ENCODE measurements at regions not wholly inside any gene's neighbourhood (a gene's known extent, or its start where the extent isn't known, plus 50 kb on each side); places are given as distances from the start of the nearest gene placed in this dataset.

- H3K79me2 ChIP-seq (ENCODE audit: insufficient read depth, low read length) = no peaks in the 10 kb centered on the region
- peaks cover 0 to 3% (median 0%) of the 10 kb centered on the region in 3 donors for H3K27me3 Mint-ChIP-seq (ENCODE audit: low read depth in 3 of 3)
- peaks cover 0 to 4% (median 0%) of the 10 kb centered on the region in 7 donors for H3K9me3 Mint-ChIP-seq
- no CpG with 5 or more reads among the region's 3 CpGs for WGBS (ENCODE audit: insufficient coverage)
- H4K20me1 ChIP-seq (ENCODE audit: insufficient read depth, low read length) = no peaks in the 10 kb centered on the region
- TF ChIP-seq CTCF (IDR thresholded peaks at IDR 0.05) = no peak
- no peak overlapping the region for H3K4me3 Mint-ChIP-seq
- no peaks in the 10 kb centered on the region for H3K9me3 ChIP-seq (replicated peaks in 1 of 2; ENCODE audit: control insufficient read depth in 1 of 2, insufficient read depth in 1 of 2, low read length in 2 of 2)
- H3K36me3 Mint-ChIP-seq = no peaks in the 10 kb centered on the region
- H3K36me3 ChIP-seq (replicated peaks in 1 of 2; ENCODE audit: control insufficient read depth in 1 of 2, insufficient read depth in 2 of 2, low read length in 2 of 2) = no peaks in the 10 kb centered on the region
- DNase-seq = no peak
- no peak overlapping the region for H3K27ac Mint-ChIP-seq
- no peak overlapping the region for H3K27ac ChIP-seq (ENCODE audit: low read depth in 1 of 2, low read length in 2 of 2)
- no peak overlapping the region for H3K4me3 ChIP-seq (replicated peaks in 1 of 3; ENCODE audit: low read depth in 2 of 3, low read length in 3 of 3)
- no peak overlapping the region for H2AFZ ChIP-seq (ENCODE audit: insufficient read depth, low read depth, low read length, poor library complexity, severe bottlenecking)
- intact Hi-C loops (cut with micrococcal nuclease) = no loop called here
- H3K9ac ChIP-seq (ENCODE audit: insufficient read depth, low read length, poor library complexity, severe bottlenecking) = no peak overlapping the region
- no peak overlapping the region for H3K4me2 ChIP-seq (replicated peaks; ENCODE audit: extremely low read depth, low read length, poor library complexity, severe bottlenecking)
- no peaks in the 10 kb centered on the region for H3K27me3 ChIP-seq (ENCODE audit: control insufficient read depth in 2 of 2, insufficient read depth in 2 of 2, low read length in 2 of 2)
- peaks cover 13% of the 10 kb centered on the region for H3K4me1 Mint-ChIP-seq
- peaks cover 0 to 6% of the 10 kb centered on the region in 2 donors for H3K4me1 ChIP-seq (ENCODE audit: control insufficient read depth in 1 of 2, insufficient read depth in 2 of 2, low read length in 2 of 2)
Measured at GRCh38 chrY:7712289-7712688, 800.7 kb upstream of the AMELY start.

GRCh38 chrY:7703578-7704140 lies 792.1 kb upstream of the AMELY start:
- no peaks in the 10 kb centered on the region for H3K4me1 Mint-ChIP-seq
- no peaks in the 10 kb centered on the region for H3K79me2 ChIP-seq (ENCODE audit: insufficient read depth, low read length)
- no peaks in the 10 kb centered on the region for H3K4me1 ChIP-seq (ENCODE audit: control insufficient read depth in 1 of 2, insufficient read depth in 2 of 2, low read length in 2 of 2)
- H3K9me3 Mint-ChIP-seq = peaks cover 0 to 3% (median 0%) of the 10 kb centered on the region in 7 donors
- peaks cover 0 to 5% (median 4%) of the 10 kb centered on the region in 3 donors for H3K27me3 Mint-ChIP-seq (ENCODE audit: low read depth in 3 of 3)
- no peak overlapping the region for H3K4me3 Mint-ChIP-seq
- no peaks in the 10 kb centered on the region for H3K9me3 ChIP-seq (replicated peaks in 1 of 2; ENCODE audit: control insufficient read depth in 1 of 2, insufficient read depth in 1 of 2, low read length in 2 of 2)
- H3K9ac ChIP-seq (ENCODE audit: insufficient read depth, low read length, poor library complexity, severe bottlenecking) = no peak overlapping the region
- DNase-seq = no peak
- no peak overlapping the region for H3K4me3 ChIP-seq (replicated peaks in 1 of 3; ENCODE audit: low read depth in 2 of 3, low read length in 3 of 3)
- no peak overlapping the region for H3K27ac ChIP-seq (ENCODE audit: low read depth in 1 of 2, low read length in 2 of 2)
- no peaks in the 10 kb centered on the region for H3K36me3 ChIP-seq (replicated peaks in 1 of 2; ENCODE audit: control insufficient read depth in 1 of 2, insufficient read depth in 2 of 2, low read length in 2 of 2)
- no peaks in the 10 kb centered on the region for H3K27me3 ChIP-seq (ENCODE audit: control insufficient read depth in 2 of 2, insufficient read depth in 2 of 2, low read length in 2 of 2)
- no peak overlapping the region for H3K4me2 ChIP-seq (replicated peaks; ENCODE audit: extremely low read depth, low read length, poor library complexity, severe bottlenecking)
- intact Hi-C loops (cut with micrococcal nuclease) = no loop called here
- WGBS (ENCODE audit: insufficient coverage) = no CpG with 5 or more reads among the region's 5 CpGs
- TF ChIP-seq CTCF (IDR thresholded peaks at IDR 0.05) = no peak
- no peaks in the 10 kb centered on the region for H4K20me1 ChIP-seq (ENCODE audit: insufficient read depth, low read length)
- H3K36me3 Mint-ChIP-seq = no peaks in the 10 kb centered on the region
- H3K27ac Mint-ChIP-seq = no peak overlapping the region
- H2AFZ ChIP-seq (ENCODE audit: insufficient read depth, low read depth, low read length, poor library complexity, severe bottlenecking) = no peak overlapping the region

All from CD14-positive monocyte (primary cell).